Brain microvascular endothelial cell (primary cell): ENCODE measurements at regions not wholly inside any gene's neighbourhood (a gene's known extent, or its start where the extent isn't known, plus 50 kb on each side); places are given as distances from the start of the nearest gene placed in this dataset.
"Not testable (repeated sequence)": the region's sequence is repeated elsewhere in the genome, so short reads cannot be mapped to it uniquely, and the experiment has no call there.

Experiments used
- DNase-seq: peaks from one replicate; pipeline ENCODE4 v3.0.0-alpha.2; 2020
- H3K27ac ChIP-seq: fragments of 250-450 bp; sonication (Bioruptor Pico); 2 replicates; pipeline ENCODE4 v1.5.1; 2020; ENCODE audit warnings: mild to moderate bottlenecking, moderate library complexity
- H3K27me3 ChIP-seq: fragments of 250-450 bp; sonication (Bioruptor Pico); replicated peaks from 2 replicates; pipeline ENCODE4 v1.5.1; 2020; ENCODE audit warnings: mild to moderate bottlenecking
- H3K36me3 ChIP-seq: fragments of 250-450 bp; sonication (Bioruptor Pico); replicated peaks from 2 replicates; pipeline ENCODE4 v1.5.1; 2020; ENCODE audit warnings: mild to moderate bottlenecking
- H3K4me3 ChIP-seq: 2 replicates; pipeline ENCODE4 v1.5.1; 2011; ENCODE audit warnings: low read depth, mild to moderate bottlenecking, control low read depth, low read length, moderate library complexity
- CTCF ChIP-seq: IDR thresholded peaks from 2 replicates; pipeline ENCODE4 v1.5.1; 2011; ENCODE audit warnings: low read depth, mild to moderate bottlenecking, moderate library complexity, low read length, control low read depth, inconsistent platforms; ENCODE audit errors: missing control alignments
- in situ Hi-C: cut with HindIII; loops from 2 replicates; pipeline ENCODE4 v1.10.0; 2017; ENCODE audit warnings: low sequenced_read_pairs, low pct_ligation_motif_present

- H3K36me3 ChIP-seq, H3K4me3 ChIP-seq, H3K27me3 ChIP-seq, DNase-seq, in situ Hi-C loops, H3K27ac ChIP-seq: not testable (repeated sequence)
These were observed 345.0 kb downstream of the NPIPA7 start for GRCh38 chr16:16723819-16724519.

GRCh38 chr16:16727048-16727447 is 348.1 kb downstream of the NPIPA7 start:
- H3K27me3 ChIP-seq, H3K36me3 ChIP-seq, in situ Hi-C loops, H3K27ac ChIP-seq, DNase-seq, H3K4me3 ChIP-seq: not testable (repeated sequence)

GRCh38 chr16:16742573-16742972 is 363.6 kb downstream of the NPIPA7 start:
- DNase-seq, H3K27me3 ChIP-seq, H3K27ac ChIP-seq, H3K4me3 ChIP-seq, in situ Hi-C loops, H3K36me3 ChIP-seq: not testable (repeated sequence)

- in situ Hi-C loops, H3K27me3 ChIP-seq, H3K27ac ChIP-seq, DNase-seq, H3K36me3 ChIP-seq, H3K4me3 ChIP-seq: not testable (repeated sequence)
These were observed 376.2 kb downstream of the NPIPA7 start for GRCh38 chr16:16754992-16755667.

- H3K27me3 ChIP-seq: no peaks in the 10 kb centered on the region
- in situ Hi-C loops: no loop called here
- DNase-seq: no peak
- no peak overlapping the region for H3K4me3 ChIP-seq
- no peaks in the 10 kb centered on the region for H3K36me3 ChIP-seq
- no peak overlapping the region for H3K27ac ChIP-seq
- no peak for TF ChIP-seq CTCF
These were observed 384.5 kb downstream of the NPIPA7 start for GRCh38 chr16:16763449-16763848.

- in situ Hi-C loops, H3K36me3 ChIP-seq, H3K27me3 ChIP-seq, H3K4me3 ChIP-seq, DNase-seq, H3K27ac ChIP-seq: not testable (repeated sequence)
These were observed 391.8 kb downstream of the NPIPA7 start for GRCh38 chr16:16770717-16771116.

GRCh38 chr16:16774389-16774788 is 395.4 kb downstream of the NPIPA7 start:
- in situ Hi-C loops: no loop called here
- no peak overlapping the region for H3K4me3 ChIP-seq

GRCh38 chr16:16778332-16778731 is 399.4 kb downstream of the NPIPA7 start:
- Histone ChIP-seq H3K36me3 (no peaks in the 10 kb centered on the region), H3K27me3 (no peaks in the 10 kb centered on the region), H3K4me3 (no peak overlapping the region), H3K27ac (no peak overlapping the region)
- no peak for TF ChIP-seq CTCF
- DNase-seq: no peak
- in situ Hi-C loops: no loop called here

More at GRCh38 chr16:16774389-16774788, 395.4 kb downstream of the NPIPA7 start:
- Histone ChIP-seq H3K27ac (no peak overlapping the region), H3K27me3 (no peaks in the 10 kb centered on the region), H3K36me3 (no peaks in the 10 kb centered on the region)
- DNase-seq: no peak
- TF ChIP-seq CTCF: no peak
